IMR-90 (cell line): ENCODE measurements at regions not wholly inside any gene's neighbourhood (a gene's known extent, or its start where the extent isn't known, plus 50 kb on each side); places are given as distances from the start of the nearest gene placed in this dataset.

Experiments
- ATAC-seq: fragments of 200-7000 bp; cut with Tn5 transposase; 2 replicates; pipeline ENCODE4 v1.9.1; 2020; ENCODE audit warnings: low read depth, mild to moderate bottlenecking, moderate library complexity
- BruUV-seq: library from RNA; stranded (reverse); fragments of 400-500 nt; replicated peaks from 2 replicates; lab custom pipeline; 2021; lab: Mats Ljungman, UMichigan
- CTCF ChIA-PET: fragments of 300-600 bp; formaldehyde crosslinking; extraction: SDS; loops from one replicate; lab custom pipeline; 2021; ENCODE audit warnings: antibody characterized with exemption; lab: Yijun Ruan, JAX
- POLR2A ChIA-PET: fragments of 300-600 bp; sonication (Branson Sonifier 250); formaldehyde crosslinking; loops from one replicate; lab custom pipeline; 2022; ENCODE audit warnings: antibody characterized with exemption; ENCODE audit not compliant: unreplicated experiment; lab: Charles Lee
- DNase-seq: peaks from one replicate; pipeline ENCODE4 v3.0.0; 2013
- H2AFZ ChIP-seq: replicated peaks from 2 replicates; pipeline ENCODE3; 2013; ENCODE audit warnings: low read length, mild to moderate bottlenecking; ENCODE audit not compliant: poor library complexity
- H2AK5ac ChIP-seq: 2 replicates; pipeline ENCODE4 v1.6.1; 2013; ENCODE audit warnings: low read depth, low read length, inconsistent platforms
- H2AK9ac ChIP-seq: replicated peaks from 2 replicates; pipeline ENCODE3; 2013; ENCODE audit warnings: mild to moderate bottlenecking, low read depth, low read length, moderate library complexity; ENCODE audit not compliant: poor library complexity
- H2BK120ac ChIP-seq: 2 replicates; pipeline ENCODE4 v1.6.1; 2013; ENCODE audit warnings: low read depth, low read length, inconsistent platforms
- H2BK15ac ChIP-seq: 3 replicates; pipeline ENCODE4 v1.6.1; 2013; ENCODE audit warnings: low read depth, low read length, inconsistent platforms
- H2BK20ac ChIP-seq: 2 replicates; pipeline ENCODE4 v1.6.1; 2013; ENCODE audit warnings: low read depth, mild to moderate bottlenecking, inconsistent platforms, low read length, moderate library complexity
- H2BK5ac ChIP-seq: 2 replicates; pipeline ENCODE4 v1.6.1; 2013; ENCODE audit warnings: mild to moderate bottlenecking, low read depth, low read length, inconsistent platforms; ENCODE audit not compliant: poor library complexity, severe bottlenecking
- H3K14ac ChIP-seq: replicated peaks from 2 replicates; pipeline ENCODE4 v1.6.1; 2013; ENCODE audit warnings: low read depth, low read length, inconsistent platforms
- H3K18ac ChIP-seq: 2 replicates; pipeline ENCODE4 v1.6.1; 2013; ENCODE audit warnings: low read depth, low read length, control low read depth
- H3K23ac ChIP-seq: 2 replicates; pipeline ENCODE4 v1.6.1; 2013; ENCODE audit warnings: low read depth, low read length, inconsistent platforms
- H3K27ac ChIP-seq: 2 replicates; pipeline ENCODE4 v1.5.1; 2013; ENCODE audit warnings: mild to moderate bottlenecking, control low read depth, low read length; ENCODE audit not compliant: insufficient read depth
- H3K27me3 ChIP-seq: 2 replicates; pipeline ENCODE4 v1.6.1; 2013; ENCODE audit warnings: low read length; ENCODE audit not compliant: control insufficient read depth, insufficient read depth
- H3K36me3 ChIP-seq: 2 replicates; pipeline ENCODE4 v1.6.1; 2013; ENCODE audit warnings: low read length, mixed read lengths; ENCODE audit not compliant: control insufficient read depth, insufficient read depth
- H3K4ac ChIP-seq: 2 replicates; pipeline ENCODE4 v1.6.1; 2013; ENCODE audit warnings: low read depth, low read length, inconsistent platforms
- H3K4me1 ChIP-seq: 2 replicates; pipeline ENCODE4 v1.6.1; 2013; ENCODE audit warnings: low read length, mixed read lengths; ENCODE audit not compliant: control insufficient read depth, insufficient read depth
- H3K4me2 ChIP-seq: 2 replicates; pipeline ENCODE4 v1.6.1; 2013; ENCODE audit warnings: low read depth, mild to moderate bottlenecking, control low read depth, low read length, moderate library complexity
- H3K4me3 ChIP-seq: 2 replicates; pipeline ENCODE4 v1.5.1; 2013; ENCODE audit warnings: low read depth, mild to moderate bottlenecking, control low read depth, low read length, moderate library complexity; ENCODE audit not compliant: insufficient read depth
- H3K56ac ChIP-seq: 2 replicates; pipeline ENCODE4 v1.6.1; 2013; ENCODE audit warnings: low read length, inconsistent platforms; ENCODE audit not compliant: insufficient read depth; ENCODE audit errors: extremely low read depth
- H3K79me1 ChIP-seq, 2 experiments: 2 replicates each; pipeline ENCODE4 v1.6.1; 2013; ENCODE audit warnings: low read length in 2 of 2, inconsistent platforms in 1 of 2, low read depth in 1 of 2
- H3K9ac ChIP-seq: 2 replicates; pipeline ENCODE4 v1.6.1; 2013; ENCODE audit warnings: low read depth, low read length, control low read depth
- H3K9me1 ChIP-seq: 2 replicates; pipeline ENCODE4 v1.6.1; 2013; ENCODE audit warnings: low read length, inconsistent platforms; ENCODE audit not compliant: insufficient read depth
- H3K9me3 ChIP-seq: 2 replicates; pipeline ENCODE4 v1.6.1; 2013; ENCODE audit warnings: low read length; ENCODE audit not compliant: control insufficient read depth, insufficient read depth
- H4K20me1 ChIP-seq: 2 replicates; pipeline ENCODE4 v1.6.1; 2013; ENCODE audit warnings: low read length, inconsistent platforms; ENCODE audit not compliant: insufficient read depth
- H4K5ac ChIP-seq: 2 replicates; pipeline ENCODE4 v1.6.1; 2013; ENCODE audit warnings: mild to moderate bottlenecking, low read depth, low read length, control low read depth
- H4K8ac ChIP-seq, 2 experiments: 2 replicates each; pipeline ENCODE4 v1.6.1; 2013; ENCODE audit warnings: low read depth in 2 of 2, low read length in 2 of 2, control low read depth in 1 of 2, inconsistent platforms in 1 of 2
- H4K91ac ChIP-seq: 2 replicates; pipeline ENCODE4 v1.6.1; 2013; ENCODE audit warnings: low read depth, low read length, inconsistent platforms; ENCODE audit not compliant: insufficient read depth
- BHLHE40 ChIP-seq: fragments of 150-350 bp; IDR thresholded peaks from 2 replicates; pipeline ENCODE4 v1.6.1; 2016; ENCODE audit warnings: mild to moderate bottlenecking, low read depth, low read length
- CEBPB ChIP-seq: IDR thresholded peaks from 2 replicates; pipeline ENCODE4 v1.6.1; 2012; ENCODE audit warnings: low read depth, low read length, improper control_type of control experiment
- CHD1 ChIP-seq: IDR thresholded peaks from 2 replicates; pipeline ENCODE4 v1.6.1; 2012; ENCODE audit warnings: low read depth, low read length, improper control_type of control experiment
- FOS ChIP-seq: fragments of 150-350 bp; IDR thresholded peaks from 2 replicates; pipeline ENCODE4 v1.6.1; 2016; ENCODE audit warnings: low read depth, low read length
- MAFK ChIP-seq: IDR thresholded peaks from 2 replicates; pipeline ENCODE4 v1.6.1; 2012; ENCODE audit warnings: low read depth, low read length, improper control_type of control experiment
- MAZ ChIP-seq: IDR thresholded peaks from 2 replicates; pipeline ENCODE4 v1.6.1; 2012; ENCODE audit warnings: low read depth, mild to moderate bottlenecking, low read length, improper control_type of control experiment, moderate library complexity, borderline replicate concordance
- MXI1 ChIP-seq: IDR thresholded peaks from 2 replicates; pipeline ENCODE4 v1.6.1; 2012; ENCODE audit warnings: low read depth, mild to moderate bottlenecking, low read length, moderate library complexity, borderline replicate concordance
- NFE2L2 ChIP-seq: fragments of 150-350 bp; IDR thresholded peaks from 2 replicates; pipeline ENCODE4 v1.6.1; 2016; ENCODE audit warnings: low read depth, mild to moderate bottlenecking, low read length
- POLR2A ChIP-seq: IDR thresholded peaks from 2 replicates; pipeline ENCODE4 v1.6.1; 2012; ENCODE audit warnings: mild to moderate bottlenecking, low read depth, low read length
- RAD21 ChIP-seq: IDR thresholded peaks from 2 replicates; pipeline ENCODE4 v1.6.1; 2012; ENCODE audit warnings: low read length, improper control_type of control experiment
- RCOR1 ChIP-seq: IDR thresholded peaks from 2 replicates; pipeline ENCODE4 v1.6.1; 2012; ENCODE audit warnings: mild to moderate bottlenecking, low read length, improper control_type of control experiment; ENCODE audit not compliant: insufficient replicate concordance
- RFX5 ChIP-seq: IDR thresholded peaks from 2 replicates; pipeline ENCODE4 v1.8.0; 2012; ENCODE audit warnings: low read depth, mild to moderate bottlenecking, low read length, moderate library complexity
- SMC3 ChIP-seq: fragments of 150-350 bp; IDR thresholded peaks from 2 replicates; pipeline ENCODE4 v1.6.1; 2016; ENCODE audit warnings: low read depth, mild to moderate bottlenecking, antibody characterized with exemption, low read length, moderate library complexity
- WGBS, 2 experiments: methylation state at CpG; one replicate each; pipeline versions ENCODE4 v1.1.5 to v1.1.7; 2013; ENCODE audit warnings: missing lambda C conversion rate in 2 of 2; ENCODE audit not compliant: insufficient read length in 1 of 2; ENCODE audit errors: extremely low coverage in 2 of 2; 5-methylcytosine and 5-hydroxymethylcytosine counted together
- dilution Hi-C: fragments of 300-500 bp; cut with HindIII; formaldehyde crosslinking; loops from one replicate; pipeline ENCODE4 v1.14.3; 2018; ENCODE audit warnings: low sequenced_read_pairs; ENCODE audit not compliant: unreplicated experiment
- in situ Hi-C: fragments of 300-500 bp; cut with MboI; formaldehyde crosslinking; loops from 3 replicates; pipeline ENCODE4 v1.14.3; 2019; ENCODE audit warnings: low sequenced_read_pairs, inconsistent platforms, mixed read lengths
- intact Hi-C: fragments of 100-400 bp; cut with micrococcal nuclease; formaldehyde crosslinking; loops from 2 replicates; pipeline ENCODE4 v1.10.0; 2022
- TF ChIP-seq, protein P1 (sequence below): conservative IDR thresholded peaks from 2 replicates; pipeline ENCODE4 v1.5.1; 2012; ENCODE audit warnings: mild to moderate bottlenecking, low read depth, low read length, improper control_type of control experiment
- TF ChIP-seq, protein P2 (sequence below): fragments of 150-350 bp; IDR thresholded peaks from 2 replicates; pipeline ENCODE4 v1.6.1; 2017; ENCODE audit warnings: mild to moderate bottlenecking, antibody characterized with exemption, low read length, low read depth
- TF ChIP-seq, protein P3 (sequence below): fragments of 150-350 bp; IDR thresholded peaks from 2 replicates; pipeline ENCODE4 v1.6.1; 2016; ENCODE audit warnings: low read depth, mild to moderate bottlenecking, low read length, moderate library complexity, borderline replicate concordance

DNA sequence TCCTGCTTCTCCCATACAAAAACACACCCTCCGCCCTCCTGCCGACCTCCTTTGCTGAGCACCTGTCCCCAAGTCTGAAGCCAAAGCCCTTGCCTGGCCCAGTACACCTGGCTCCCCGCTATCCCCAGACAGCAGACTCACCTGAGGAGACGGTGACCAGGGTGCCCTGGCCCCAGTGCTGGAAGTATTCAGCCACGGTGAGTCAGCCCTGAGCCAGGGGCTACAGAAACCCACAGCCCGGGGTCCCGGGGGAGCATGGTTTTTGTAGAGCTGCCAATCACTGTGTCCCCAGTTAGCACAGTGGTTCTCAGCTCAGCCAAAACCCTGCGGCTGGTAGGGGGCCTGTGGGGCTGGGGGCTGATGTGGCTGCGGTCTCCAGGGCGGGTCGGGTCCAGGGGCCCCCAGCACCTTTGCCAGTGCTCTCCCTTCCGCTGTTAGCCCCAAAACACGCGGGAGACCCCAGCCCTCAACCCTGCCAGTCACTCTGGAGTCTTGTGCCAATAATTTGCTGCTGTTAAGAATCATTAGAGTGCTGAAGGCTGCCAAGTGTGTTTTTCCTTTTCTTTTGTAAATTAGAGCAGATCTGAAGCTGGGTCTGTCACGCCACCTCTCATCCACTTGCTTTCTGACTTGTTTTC, 339.0 kb downstream of the TMEM121 start:
- Histone ChIP-seq H3K36me3 (no peaks in the 10 kb centered on the region), H3K23ac (no peak overlapping the region), H2AFZ (no peak overlapping the region), H4K8ac (no peak overlapping the region), H3K9ac (no peak overlapping the region), H2AK5ac (no peak overlapping the region), H3K79me1 (no peaks in the 10 kb centered on the region), H3K9me1 (no peaks in the 10 kb centered on the region), H4K91ac (no peak overlapping the region), H3K9me3 (peaks cover 54% of the 10 kb centered on the region), H4K5ac (no peak overlapping the region), H3K4me1 (no peaks in the 10 kb centered on the region), H3K4me3 (no peak overlapping the region), H3K4ac (no peak overlapping the region), H2BK15ac (no peak overlapping the region), H2BK120ac (no peak overlapping the region), H3K18ac (no peak overlapping the region), H4K20me1 (no peaks in the 10 kb centered on the region), H3K56ac (no peak overlapping the region), H2BK20ac (no peak overlapping the region), H3K27me3 (no peaks in the 10 kb centered on the region), H3K4me2 (no peak overlapping the region), H3K14ac (no peak overlapping the region), H2AK9ac (no peak overlapping the region), H2BK5ac (no peak overlapping the region), H3K27ac (no peak overlapping the region)
- in situ Hi-C loops = no loop called here
- BruUV-seq = no TSS peak
- TF ChIP-seq RFX5 = no peak
- no peak for TF ChIP-seq MXI1
- no peak for TF ChIP-seq RAD21
- TF ChIP-seq RCOR1 = no peak
- TF ChIP-seq BHLHE40 = no peak
- no peak for TF ChIP-seq NFE2L2
- no peak for TF ChIP-seq CEBPB
- no peak for TF ChIP-seq MAZ
- no peak for TF ChIP-seq MAFK
- TF ChIP-seq, protein P1, sequence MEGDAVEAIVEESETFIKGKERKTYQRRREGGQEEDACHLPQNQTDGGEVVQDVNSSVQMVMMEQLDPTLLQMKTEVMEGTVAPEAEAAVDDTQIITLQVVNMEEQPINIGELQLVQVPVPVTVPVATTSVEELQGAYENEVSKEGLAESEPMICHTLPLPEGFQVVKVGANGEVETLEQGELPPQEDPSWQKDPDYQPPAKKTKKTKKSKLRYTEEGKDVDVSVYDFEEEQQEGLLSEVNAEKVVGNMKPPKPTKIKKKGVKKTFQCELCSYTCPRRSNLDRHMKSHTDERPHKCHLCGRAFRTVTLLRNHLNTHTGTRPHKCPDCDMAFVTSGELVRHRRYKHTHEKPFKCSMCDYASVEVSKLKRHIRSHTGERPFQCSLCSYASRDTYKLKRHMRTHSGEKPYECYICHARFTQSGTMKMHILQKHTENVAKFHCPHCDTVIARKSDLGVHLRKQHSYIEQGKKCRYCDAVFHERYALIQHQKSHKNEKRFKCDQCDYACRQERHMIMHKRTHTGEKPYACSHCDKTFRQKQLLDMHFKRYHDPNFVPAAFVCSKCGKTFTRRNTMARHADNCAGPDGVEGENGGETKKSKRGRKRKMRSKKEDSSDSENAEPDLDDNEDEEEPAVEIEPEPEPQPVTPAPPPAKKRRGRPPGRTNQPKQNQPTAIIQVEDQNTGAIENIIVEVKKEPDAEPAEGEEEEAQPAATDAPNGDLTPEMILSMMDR = no peak
- TF ChIP-seq CHD1 = no peak
- TF ChIP-seq POLR2A = no peak
- TF ChIP-seq, protein P2, sequence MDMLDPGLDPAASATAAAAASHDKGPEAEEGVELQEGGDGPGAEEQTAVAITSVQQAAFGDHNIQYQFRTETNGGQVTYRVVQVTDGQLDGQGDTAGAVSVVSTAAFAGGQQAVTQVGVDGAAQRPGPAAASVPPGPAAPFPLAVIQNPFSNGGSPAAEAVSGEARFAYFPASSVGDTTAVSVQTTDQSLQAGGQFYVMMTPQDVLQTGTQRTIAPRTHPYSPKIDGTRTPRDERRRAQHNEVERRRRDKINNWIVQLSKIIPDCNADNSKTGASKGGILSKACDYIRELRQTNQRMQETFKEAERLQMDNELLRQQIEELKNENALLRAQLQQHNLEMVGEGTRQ = no peak
- TF ChIP-seq FOS = no peak
- TF ChIP-seq SMC3 = no peak
- TF ChIP-seq, protein P3, sequence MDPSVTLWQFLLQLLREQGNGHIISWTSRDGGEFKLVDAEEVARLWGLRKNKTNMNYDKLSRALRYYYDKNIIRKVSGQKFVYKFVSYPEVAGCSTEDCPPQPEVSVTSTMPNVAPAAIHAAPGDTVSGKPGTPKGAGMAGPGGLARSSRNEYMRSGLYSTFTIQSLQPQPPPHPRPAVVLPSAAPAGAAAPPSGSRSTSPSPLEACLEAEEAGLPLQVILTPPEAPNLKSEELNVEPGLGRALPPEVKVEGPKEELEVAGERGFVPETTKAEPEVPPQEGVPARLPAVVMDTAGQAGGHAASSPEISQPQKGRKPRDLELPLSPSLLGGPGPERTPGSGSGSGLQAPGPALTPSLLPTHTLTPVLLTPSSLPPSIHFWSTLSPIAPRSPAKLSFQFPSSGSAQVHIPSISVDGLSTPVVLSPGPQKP = no peak
- POLR2A ChIA-PET = no interaction called here
- dilution Hi-C loops = no loop called here
- DNase-seq (no peak), ATAC-seq (no peak)
- WGBS, 2 experiments = no CpG with 5 or more reads among the region's 15 CpGs
- intact Hi-C loops = no loop called here
- CTCF ChIA-PET = no interaction called here
